ENCODE measurements at regions not wholly inside any gene's neighbourhood (a gene's known extent, or its start where the extent isn't known, plus 50 kb on each side); places are given as distances from the start of the nearest gene placed in this dataset.

- no peak overlapping the region for H3K4me2 ChIP-seq (ENCODE audit: control insufficient read depth, insufficient read depth)
- H2AFZ ChIP-seq (ENCODE audit: control insufficient read depth, low read depth, low read length): no peak overlapping the region
- H4K20me1 ChIP-seq (ENCODE audit: control insufficient read depth, insufficient read depth): no peaks in the 10 kb centered on the region
- H3K79me2 ChIP-seq (ENCODE audit: control insufficient read depth, insufficient read depth, low read length): no peaks in the 10 kb centered on the region
- CTCF ChIA-PET: interaction anchor here (0.6 kb wide), 1 partner anchor 1851 kb away, joined by 3 read pairs; no protein-coding TSS in a partner anchor
- SMC1A ChIA-PET (ENCODE audit: uncharacterized antibody, unreplicated experiment): no interaction called here
- DNase-seq (ENCODE audit: low read depth, low spot score) (no peak), FAIRE-seq (no peak), ATAC-seq (no peak)
- POLR2A ChIA-PET: no interaction called here
- no peak overlapping the region for H3K9ac ChIP-seq (ENCODE audit: control insufficient read depth, insufficient read depth, low read length)
- H3K4me1 ChIP-seq (ENCODE audit: control insufficient read depth, insufficient read depth, low read length): no peaks in the 10 kb centered on the region
- H3K4me3 ChIP-seq: no peak overlapping the region
- no peak overlapping the region for H3K27ac ChIP-seq (ENCODE audit: control insufficient read depth, insufficient read depth)
- WGBS (ENCODE audit: insufficient coverage, insufficient replicate concordance, low lambda C conversion rate, missing lambda C conversion rate): 20% methylated on average over 3 of the region's 3 CpGs
- no TSS peak for BruUV-seq (replicated peaks)
- no peaks in the 10 kb centered on the region for H3K9me3 ChIP-seq (replicated peaks; ENCODE audit: control insufficient read depth, insufficient read depth, low read length)
- in situ Hi-C loops (cut with MboI) (no loop called here), intact Hi-C loops (cut with micrococcal nuclease; ENCODE audit: unreplicated experiment) (no loop called here)
- no peaks in the 10 kb centered on the region for H3K27me3 ChIP-seq (replicated peaks in 1 of 2; ENCODE audit: control insufficient read depth in 2 of 2, insufficient read depth in 2 of 2, low read length in 1 of 2)
- no peaks in the 10 kb centered on the region for H3K36me3 ChIP-seq (ENCODE audit: control insufficient read depth in 2 of 2, insufficient read depth in 2 of 2, low read length in 1 of 2)
- TF ChIP-seq NKRF (conservative IDR thresholded peaks at IDR 0.05) (no peak), USF2 (IDR thresholded peaks at IDR 0.05; ENCODE audit: borderline replicate concordance, low read depth, low read length) (no peak), POLR2AphosphoS2 (IDR thresholded peaks at IDR 0.05; ENCODE audit: low read depth, low read length) (no peak), IKZF2 (IDR thresholded peaks at IDR 0.05) (no peak), STAT3 (IDR thresholded peaks at IDR 0.05; ENCODE audit: low read depth, low read length) (no peak)
- RAD21 ChIA-PET (ENCODE audit: unreplicated experiment): interaction anchor here (0.6 kb wide), 1 partner anchor 228 kb away, joined by 3 read pairs; no protein-coding TSS in a partner anchor
Measured at GRCh38 chr13:84684048-84684662, 801.9 kb upstream of the SLITRK1 start.
